H1 (cell line): ENCODE measurements at regions not wholly inside any gene's neighbourhood (a gene's known extent, or its start where the extent isn't known, plus 50 kb on each side); places are given as distances from the start of the nearest gene placed in this dataset.

Experiments used
- CTCF ChIA-PET: fragments of 300-600 bp; sonication (Branson Sonifier 250); formaldehyde crosslinking; loops from one replicate; lab custom pipeline; 2021; ENCODE audit not compliant: partially characterized antibody; lab: Charles Lee
- POLR2A ChIA-PET: fragments of 300-600 bp; sonication (Branson Sonifier 250); formaldehyde crosslinking; loops from one replicate; lab custom pipeline; 2021; ENCODE audit warnings: inconsistent platforms; ENCODE audit not compliant: partially characterized antibody; lab: Charles Lee
- DNase-seq, 2 experiments: peaks; one replicate each; pipeline versions ENCODE4 v3.0.0 to v3.0.0-alpha.2; 2010 to 2022; ENCODE audit warnings: low spot score in 2 of 2, low read depth in 1 of 2, mixed read lengths in 1 of 2
- FAIRE-seq: peaks from 2 replicates; lab custom pipeline; 2011; peaks lifted over from hg19 to GRCh38; lab: Jason Lieb, UNC
- H2AFZ ChIP-seq: 2 replicates; pipeline ENCODE4 v1.8.1; 2012; ENCODE audit warnings: low read length, inconsistent platforms
- H2AK5ac ChIP-seq: 2 replicates; pipeline ENCODE4 v1.6.1; 2013; ENCODE audit warnings: low read depth, low read length
- H2BK120ac ChIP-seq: replicated peaks from 2 replicates; pipeline ENCODE3; 2013; ENCODE audit warnings: low read depth, low read length, inconsistent platforms
- H2BK12ac ChIP-seq: 2 replicates; pipeline ENCODE4 v1.6.1; 2013; ENCODE audit warnings: low read depth, low read length
- H2BK15ac ChIP-seq: 2 replicates; pipeline ENCODE4 v1.6.1; 2013; ENCODE audit warnings: low read length
- H2BK20ac ChIP-seq: 2 replicates; pipeline ENCODE4 v1.6.1; 2013; ENCODE audit warnings: low read length
- H2BK5ac ChIP-seq: 2 replicates; pipeline ENCODE4 v1.6.1; 2013; ENCODE audit warnings: low read depth, low read length
- H3K14ac ChIP-seq: 2 replicates; pipeline ENCODE4 v1.6.1; 2013; ENCODE audit warnings: inconsistent platforms; ENCODE audit not compliant: insufficient read length
- H3K18ac ChIP-seq: 2 replicates; pipeline ENCODE4 v1.6.1; 2013; ENCODE audit warnings: low read length; ENCODE audit errors: extremely low read depth
- H3K23ac ChIP-seq: 2 replicates; pipeline ENCODE4 v1.6.1; 2013; ENCODE audit warnings: inconsistent platforms; ENCODE audit not compliant: insufficient read length
- H3K23me2 ChIP-seq: 2 replicates; pipeline ENCODE4 v1.6.1; 2013; ENCODE audit warnings: low read depth, low read length
- H3K27ac ChIP-seq: 2 replicates; pipeline ENCODE4 v1.6.1; 2011; ENCODE audit warnings: low read depth, low read length, inconsistent platforms
- H3K27me3 ChIP-seq, 4 experiments: replicated peaks in 1 of 4; 1 replicate in 1 of 4; 2 replicates in 3 of 4; pipeline versions ENCODE4 v1.6.1 to v1.8.1; 2011 to 2013; ENCODE audit warnings: low read length in 3 of 4, mild to moderate bottlenecking in 3 of 4, inconsistent platforms in 2 of 4, mixed read lengths in 2 of 4, moderate library complexity in 1 of 4; ENCODE audit not compliant: control insufficient read depth in 3 of 4, insufficient read depth in 3 of 4; ENCODE audit errors: extremely low read depth in 1 of 4
- H3K36me3 ChIP-seq, 4 experiments: 2 replicates each; pipeline versions ENCODE4 v1.6.1 to v1.8.1; 2011 to 2013; ENCODE audit warnings: mild to moderate bottlenecking in 4 of 4, low read length in 3 of 4, moderate library complexity in 2 of 4, control low read depth in 1 of 4, inconsistent platforms in 1 of 4; ENCODE audit not compliant: insufficient read depth in 4 of 4, control insufficient read depth in 2 of 4
- H3K4ac ChIP-seq: replicated peaks from 2 replicates; pipeline ENCODE3; 2013; ENCODE audit warnings: low read length, low read depth, mixed read lengths, inconsistent platforms; ENCODE audit not compliant: insufficient read length
- H3K4me1 ChIP-seq, 4 experiments: replicated peaks in 1 of 4; 1 replicate in 1 of 4; 2 replicates in 3 of 4; pipeline versions ENCODE4 v1.6.1 to v1.8.1; 2011 to 2013; ENCODE audit warnings: low read length in 3 of 4, inconsistent platforms in 2 of 4, mixed read lengths in 1 of 4; ENCODE audit not compliant: insufficient read depth in 4 of 4, control insufficient read depth in 3 of 4
- H3K4me2 ChIP-seq, 2 experiments: 2 replicates each; pipeline versions ENCODE4 v1.6.1 to v1.8.1; 2011 to 2013; ENCODE audit warnings: low read depth in 2 of 2, low read length in 2 of 2, control low read depth in 1 of 2, inconsistent platforms in 1 of 2, mild to moderate bottlenecking in 1 of 2; ENCODE audit not compliant: insufficient read depth in 1 of 2
- H3K4me3 ChIP-seq, 4 experiments: fragments of 200-600, 300-600 bp in 1 of 4; sonication (generic), shearing (Covaris generic), sonication (Bioruptor Twin) in 1 of 4; 2 replicates each; pipeline versions ENCODE4 v1.5.1 to v1.8.1; 2011 to 2016; ENCODE audit warnings: low read length in 4 of 4, low read depth in 3 of 4, control low read depth in 2 of 4, inconsistent platforms in 2 of 4, mild to moderate bottlenecking in 2 of 4, mixed read lengths in 1 of 4, moderate library complexity in 1 of 4; ENCODE audit not compliant: insufficient read depth in 2 of 4; ENCODE audit errors: extremely low read depth in 1 of 4
- H3K56ac ChIP-seq: replicated peaks from 2 replicates; pipeline ENCODE3; 2013; ENCODE audit warnings: low read depth, mild to moderate bottlenecking, mixed read lengths, low read length, inconsistent platforms; ENCODE audit not compliant: insufficient read length
- H3K79me1 ChIP-seq: 2 replicates; pipeline ENCODE4 v1.6.1; 2013; ENCODE audit warnings: low read depth, low read length, control low read depth
- H3K79me2 ChIP-seq, 2 experiments: 2 replicates each; pipeline versions ENCODE4 v1.6.1 to v1.8.1; 2012 to 2013; ENCODE audit warnings: low read length in 2 of 2, mild to moderate bottlenecking in 2 of 2, inconsistent platforms in 1 of 2; ENCODE audit not compliant: insufficient read depth in 2 of 2, control insufficient read depth in 1 of 2
- H3K9ac ChIP-seq, 4 experiments: replicated peaks in 1 of 4; 1 replicate in 1 of 4; 2 replicates in 3 of 4; pipeline versions ENCODE4 v1.6.1 to v1.8.1; 2011 to 2013; ENCODE audit warnings: low read depth in 3 of 4, low read length in 3 of 4, control low read depth in 2 of 4, mild to moderate bottlenecking in 2 of 4, moderate library complexity in 2 of 4, inconsistent platforms in 1 of 4; ENCODE audit errors: extremely low read depth in 1 of 4
- H3K9me3 ChIP-seq, 2 experiments: 2 replicates each; pipeline versions ENCODE4 v1.6.1 to v1.8.1; 2012 to 2013; ENCODE audit warnings: mild to moderate bottlenecking in 2 of 2, moderate library complexity in 2 of 2, control low read depth in 1 of 2, inconsistent platforms in 1 of 2, low read depth in 1 of 2, low read length in 1 of 2, mixed read lengths in 1 of 2; ENCODE audit not compliant: insufficient read depth in 2 of 2
- H4K20me1 ChIP-seq, 2 experiments: replicated peaks in 1 of 2; 2 replicates each; pipeline versions ENCODE3 to v1.8.1; 2011 to 2013; ENCODE audit warnings: inconsistent platforms in 2 of 2, low read length in 2 of 2, mild to moderate bottlenecking in 1 of 2; ENCODE audit not compliant: insufficient read depth in 2 of 2, control insufficient read depth in 1 of 2
- H4K5ac ChIP-seq: 2 replicates; pipeline ENCODE4 v1.6.1; 2013; ENCODE audit warnings: low read length, low read depth, mixed read lengths, inconsistent platforms; ENCODE audit not compliant: insufficient read length
- H4K8ac ChIP-seq: 2 replicates; pipeline ENCODE4 v1.8.0; 2013; ENCODE audit warnings: mild to moderate bottlenecking, moderate library complexity, low read length, inconsistent platforms; ENCODE audit not compliant: insufficient read depth; ENCODE audit errors: extremely low read depth
- H4K91ac ChIP-seq: replicated peaks from 2 replicates; pipeline ENCODE3; 2013; ENCODE audit warnings: low read length, mixed read lengths, inconsistent platforms; ENCODE audit not compliant: insufficient read length
- BACH1 ChIP-seq: IDR thresholded peaks from 2 replicates; pipeline ENCODE4 v1.6.1; 2012; ENCODE audit warnings: low read length, improper control_type of control experiment
- CTBP2 ChIP-seq: IDR thresholded peaks from 2 replicates; pipeline ENCODE4 v1.7.0; 2011; ENCODE audit warnings: borderline replicate concordance, mild to moderate bottlenecking, moderate library complexity, mixed read lengths, low read length; ENCODE audit not compliant: insufficient read depth, insufficient read length
- FOSL1 ChIP-seq: IDR thresholded peaks from 2 replicates; pipeline ENCODE4 v1.6.1; 2011; ENCODE audit warnings: mild to moderate bottlenecking, low read depth, low read length, moderate library complexity; ENCODE audit not compliant: insufficient read depth
- GTF2F1 ChIP-seq: IDR thresholded peaks from 2 replicates; pipeline ENCODE4 v1.6.1; 2012; ENCODE audit warnings: low read depth, low read length, improper control_type of control experiment, borderline replicate concordance
- MAX ChIP-seq: IDR thresholded peaks from 2 replicates; pipeline ENCODE4 v1.6.1; 2012; ENCODE audit warnings: inconsistent platforms
- NRF1 ChIP-seq: IDR thresholded peaks from 2 replicates; pipeline ENCODE4 v1.6.1; 2011; ENCODE audit warnings: mild to moderate bottlenecking, low read depth, low read length, improper control_type of control experiment
- RNF2 ChIP-seq: fragments of 200-900, 300-1000 bp; sonication (generic); IDR thresholded peaks from 2 replicates; pipeline ENCODE4 v1.7.1; 2016; ENCODE audit warnings: borderline replicate concordance, low read depth, mild to moderate bottlenecking, antibody characterized with exemption, low read length; ENCODE audit not compliant: poor library complexity, severe bottlenecking; ENCODE audit errors: missing control alignments
- RXRA ChIP-seq: IDR thresholded peaks from 2 replicates; pipeline ENCODE4 v1.6.1; 2011; ENCODE audit warnings: low read depth, mild to moderate bottlenecking, low read length, moderate library complexity; ENCODE audit not compliant: insufficient read depth
- SAP30 ChIP-seq: fragments of 300-600 bp; sonication (generic); IDR thresholded peaks from 2 replicates; pipeline ENCODE4 v1.7.1; 2012; ENCODE audit warnings: low read length, moderate library complexity, mild to moderate bottlenecking, inconsistent platforms; ENCODE audit not compliant: insufficient read depth, insufficient replicate concordance
- SIN3A ChIP-seq, 2 experiments: IDR thresholded peaks in 1 of 2; conservative IDR thresholded peaks in 1 of 2; 2 replicates each; pipeline ENCODE4 v1.6.1; 2011 to 2012; ENCODE audit warnings: low read length in 2 of 2, improper control_type of control experiment in 1 of 2, low read depth in 1 of 2, mild to moderate bottlenecking in 1 of 2
- SIX5 ChIP-seq: IDR thresholded peaks from 2 replicates; pipeline ENCODE4 v1.6.1; 2011; ENCODE audit warnings: mild to moderate bottlenecking, low read depth, low read length
- SRF ChIP-seq: IDR thresholded peaks from 2 replicates; pipeline ENCODE4 v1.6.1; 2011; ENCODE audit warnings: mild to moderate bottlenecking, low read depth, low read length, moderate library complexity
- SUZ12 ChIP-seq: fragments of 200-600 bp; sonication (generic); IDR thresholded peaks from 2 replicates; pipeline ENCODE4 v1.6.1; 2012; ENCODE audit warnings: mild to moderate bottlenecking, inconsistent platforms, low read length, moderate library complexity, mixed read lengths
- TAF1 ChIP-seq: IDR thresholded peaks from 2 replicates; pipeline ENCODE4 v1.6.1; 2011; ENCODE audit warnings: mild to moderate bottlenecking, low read depth, low read length
- TCF12 ChIP-seq: IDR thresholded peaks from 2 replicates; pipeline ENCODE4 v1.6.1; 2011; ENCODE audit warnings: low read depth, mild to moderate bottlenecking, low read length
- WGBS, 2 experiments: shearing (Covaris generic) in 1 of 2; methylation state at CpG; one replicate each; pipeline versions ENCODE4 v1.1.6 to v1.1.7; 2013 to 2015; ENCODE audit warnings: low lambda C conversion rate in 2 of 2, mixed read lengths in 2 of 2, inconsistent platforms in 1 of 2, low coverage in 1 of 2, missing lambda C conversion rate in 1 of 2; ENCODE audit not compliant: insufficient replicate concordance in 2 of 2, insufficient coverage in 1 of 2, insufficient read length in 1 of 2; ENCODE audit errors: extremely low coverage in 1 of 2, missing lambda C conversion rate in 1 of 2; 5-methylcytosine and 5-hydroxymethylcytosine counted together

- H3K18ac ChIP-seq, result no peak overlapping the region
- H3K79me1 ChIP-seq, result no peaks in the 10 kb centered on the region
- H2AFZ ChIP-seq, result no peak overlapping the region
- no peak overlapping the region for H3K14ac ChIP-seq
- H3K23me2 ChIP-seq, result no peaks in the 10 kb centered on the region
- H2BK15ac ChIP-seq, result no peak overlapping the region
- no peaks in the 10 kb centered on the region; a peak in 2 of 8 replicates for H3K36me3 ChIP-seq
- H3K9me3 ChIP-seq, result peaks cover 65 to 85% of the 10 kb centered on the region in 2 experiments
- WGBS, 2 experiments, result 81% methylated on average over 5 of the region's 6 CpGs; no CpG with 5 or more reads in 1 of the 2 experiments
- CTCF ChIA-PET, result no interaction called here
- H2BK12ac ChIP-seq, result no peak overlapping the region
- no peak overlapping the region for H3K56ac ChIP-seq
- no peak overlapping the region for H2BK5ac ChIP-seq
- H4K20me1 ChIP-seq, result no peaks in the 10 kb centered on the region
- H4K5ac ChIP-seq, result no peak overlapping the region
- no peak overlapping the region for H3K4ac ChIP-seq
- no peak for FAIRE-seq
- no peak overlapping the region for H3K9ac ChIP-seq
- H2BK20ac ChIP-seq, result no peak overlapping the region
- H2BK120ac ChIP-seq, result no peak overlapping the region
- no peak for DNase-seq
- no peaks in the 10 kb centered on the region for H3K27me3 ChIP-seq
- no peaks in the 10 kb centered on the region for H3K79me2 ChIP-seq
- H4K91ac ChIP-seq, result no peak overlapping the region
- H3K4me2 ChIP-seq, result no peak overlapping the region
- no peak overlapping the region for H3K4me3 ChIP-seq
- no peak overlapping the region for H3K27ac ChIP-seq
- no peaks in the 10 kb centered on the region for H3K4me1 ChIP-seq
- no peak overlapping the region for H2AK5ac ChIP-seq
- H4K8ac ChIP-seq, result no peak overlapping the region
- H3K23ac ChIP-seq, result no peak overlapping the region
- POLR2A ChIA-PET, result no interaction called here
- TF ChIP-seq TCF12 (no peak), SUZ12 (no peak), SAP30 (no peak), SIN3A (conservative IDR thresholded peaks at IDR 0.05 in 1 of 2, IDR thresholded peaks at IDR 0.05 in 1 of 2; ENCODE audit: low read depth in 1 of 2, low read length in 2 of 2) (no peak), SIX5 (no peak), TAF1 (no peak), CTBP2 (no peak), RNF2 (no peak), NRF1 (no peak), BACH1 (no peak), FOSL1 (no peak), GTF2F1 (no peak), SRF (no peak), RXRA (no peak), MAX (no peak)
These were observed 172.7 kb upstream of the LCORL start for GRCh38 chr4:18194278-18194677.
